ENCODE measurements at regions not wholly inside any gene's neighbourhood (a gene's known extent, or its start where the extent isn't known, plus 50 kb on each side); places are given as distances from the start of the nearest gene placed in this dataset.

- no peak overlapping the region for H3K4me3 ChIP-seq (replicated peaks in 1 of 3; ENCODE audit: insufficient read depth in 1 of 3, low read depth in 1 of 3, low read length in 3 of 3)
- CTCF ChIA-PET, result no interaction called here
- H4K20me1 ChIP-seq (replicated peaks; ENCODE audit: control insufficient read depth, extremely low read depth, insufficient read depth, low read length), result no peaks in the 10 kb centered on the region
- no peak overlapping the region for H3K9ac ChIP-seq (replicated peaks; ENCODE audit: extremely low read depth, insufficient read depth, low read length)
- H3K4me2 ChIP-seq (ENCODE audit: insufficient read depth, low read length), result no peak overlapping the region
- H3K79me2 ChIP-seq (ENCODE audit: control insufficient read depth, insufficient read depth, low read length), result no peaks in the 10 kb centered on the region
- peaks cover 0 to 2% of the 10 kb centered on the region in 2 experiments for H3K27me3 ChIP-seq (ENCODE audit: control insufficient read depth in 2 of 2, insufficient read depth in 2 of 2, low read length in 2 of 2)
- FAIRE-seq (no peak), DNase-seq (ENCODE audit: low read depth, low spot score) (no peak)
- no peak for TF ChIP-seq GATA2 (IDR thresholded peaks at IDR 0.05; ENCODE audit: insufficient read depth, insufficient read length, low read depth, low read length)
- no peak for TF ChIP-seq JUN (IDR thresholded peaks at IDR 0.05; ENCODE audit: borderline replicate concordance, insufficient read depth, insufficient read length, low read depth)
- TF ChIP-seq FOS (IDR thresholded peaks at IDR 0.05; ENCODE audit: borderline replicate concordance, insufficient read depth, low read length), result no peak
- no peaks in the 10 kb centered on the region for H3K9me3 ChIP-seq (replicated peaks; ENCODE audit: control insufficient read depth, insufficient read depth, low read length)
- H3K4me1 ChIP-seq (ENCODE audit: control insufficient read depth, extremely low read depth, insufficient read depth, low read length), result no peaks in the 10 kb centered on the region
- H3K27ac ChIP-seq (ENCODE audit: insufficient read depth, low read depth, low read length), result no peak overlapping the region
- no peaks in the 10 kb centered on the region for H3K36me3 ChIP-seq (ENCODE audit: control insufficient read depth in 2 of 2, extremely low read depth in 1 of 2, insufficient read depth in 2 of 2, low read length in 2 of 2)
- dilution Hi-C loops (cut with MboI; ENCODE audit: extremely low pct_ligation_motif_present, low sequenced_read_pairs), result no loop called here
- BruUV-seq (replicated peaks), result no TSS peak
- POLR2A ChIA-PET, result no interaction called here
- H3K9me1 ChIP-seq (replicated peaks; ENCODE audit: control insufficient read depth, extremely low read depth, insufficient read depth, low read length), result no peaks in the 10 kb centered on the region
- no peak overlapping the region for H2AFZ ChIP-seq (ENCODE audit: low read depth, low read length)
- intact Hi-C loops (cut with micrococcal nuclease), result no loop called here
Measured at GRCh38 chr2:198254536-198255090, 450.2 kb downstream of the PLCL1 start.

DNA sequence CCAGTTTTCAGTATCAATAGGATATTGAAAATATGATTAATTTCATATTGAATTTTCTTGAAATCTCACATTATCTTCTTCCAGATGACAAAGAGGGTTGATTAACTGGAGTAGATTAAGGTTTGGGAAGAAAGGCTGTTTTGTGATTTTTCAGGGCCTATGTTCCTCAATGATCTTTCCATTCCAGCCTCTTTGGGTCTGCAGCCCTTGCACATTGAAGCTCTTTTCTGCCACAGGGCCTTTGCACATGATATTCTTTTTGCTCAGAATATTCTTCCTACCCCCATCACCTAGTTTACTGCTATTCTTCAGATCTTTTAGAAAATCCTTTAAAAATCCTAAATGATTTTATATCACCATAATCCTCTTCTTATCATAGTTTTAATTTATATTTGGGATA lies 449.6 kb downstream of the PLCL1 start:
- Histone ChIP-seq H4K20me1 (replicated peaks; ENCODE audit: control insufficient read depth, extremely low read depth, insufficient read depth, low read length) (no peaks in the 10 kb centered on the region), H3K4me1 (ENCODE audit: control insufficient read depth, extremely low read depth, insufficient read depth, low read length) (no peaks in the 10 kb centered on the region), H3K4me2 (ENCODE audit: insufficient read depth, low read length) (no peak overlapping the region), H3K79me2 (ENCODE audit: control insufficient read depth, insufficient read depth, low read length) (no peaks in the 10 kb centered on the region), H3K9me3 (replicated peaks; ENCODE audit: control insufficient read depth, insufficient read depth, low read length) (no peaks in the 10 kb centered on the region), H3K27ac (ENCODE audit: insufficient read depth, low read depth, low read length) (no peak overlapping the region), H3K9me1 (replicated peaks; ENCODE audit: control insufficient read depth, extremely low read depth, insufficient read depth, low read length) (no peaks in the 10 kb centered on the region), H3K27me3 (ENCODE audit: control insufficient read depth in 2 of 2, insufficient read depth in 2 of 2, low read length in 2 of 2) (peaks cover 0 to 2% of the 10 kb centered on the region in 2 experiments), H3K9ac (replicated peaks; ENCODE audit: extremely low read depth, insufficient read depth, low read length) (no peak overlapping the region), H3K4me3 (replicated peaks in 1 of 3; ENCODE audit: insufficient read depth in 1 of 3, low read depth in 1 of 3, low read length in 3 of 3) (no peak overlapping the region), H2AFZ (ENCODE audit: low read depth, low read length) (no peak overlapping the region), H3K36me3 (ENCODE audit: control insufficient read depth in 2 of 2, extremely low read depth in 1 of 2, insufficient read depth in 2 of 2, low read length in 2 of 2) (no peaks in the 10 kb centered on the region)
- TF ChIP-seq MYC (IDR thresholded peaks at IDR 0.05; ENCODE audit: low read depth, low read length) (no peak), EZH2 (IDR thresholded peaks at IDR 0.05; ENCODE audit: borderline replicate concordance, low read depth, low read length, severe bottlenecking) (no peak), POLR2AphosphoS5 (IDR thresholded peaks at IDR 0.05; ENCODE audit: insufficient read depth, low read depth, low read length) (no peak), GATA2 (IDR thresholded peaks at IDR 0.05; ENCODE audit: insufficient read depth, insufficient read length, low read depth, low read length) (no peak), MAX (IDR thresholded peaks at IDR 0.05; ENCODE audit: insufficient read depth, insufficient read length) (no peak), FOS (IDR thresholded peaks at IDR 0.05; ENCODE audit: borderline replicate concordance, insufficient read depth, low read length) (no peak), JUN (IDR thresholded peaks at IDR 0.05; ENCODE audit: borderline replicate concordance, insufficient read depth, insufficient read length, low read depth) (no peak), POLR2A (IDR thresholded peaks at IDR 0.05; ENCODE audit: low read depth, low read length) (no peak)
- TF ChIP-seq, protein P1, sequence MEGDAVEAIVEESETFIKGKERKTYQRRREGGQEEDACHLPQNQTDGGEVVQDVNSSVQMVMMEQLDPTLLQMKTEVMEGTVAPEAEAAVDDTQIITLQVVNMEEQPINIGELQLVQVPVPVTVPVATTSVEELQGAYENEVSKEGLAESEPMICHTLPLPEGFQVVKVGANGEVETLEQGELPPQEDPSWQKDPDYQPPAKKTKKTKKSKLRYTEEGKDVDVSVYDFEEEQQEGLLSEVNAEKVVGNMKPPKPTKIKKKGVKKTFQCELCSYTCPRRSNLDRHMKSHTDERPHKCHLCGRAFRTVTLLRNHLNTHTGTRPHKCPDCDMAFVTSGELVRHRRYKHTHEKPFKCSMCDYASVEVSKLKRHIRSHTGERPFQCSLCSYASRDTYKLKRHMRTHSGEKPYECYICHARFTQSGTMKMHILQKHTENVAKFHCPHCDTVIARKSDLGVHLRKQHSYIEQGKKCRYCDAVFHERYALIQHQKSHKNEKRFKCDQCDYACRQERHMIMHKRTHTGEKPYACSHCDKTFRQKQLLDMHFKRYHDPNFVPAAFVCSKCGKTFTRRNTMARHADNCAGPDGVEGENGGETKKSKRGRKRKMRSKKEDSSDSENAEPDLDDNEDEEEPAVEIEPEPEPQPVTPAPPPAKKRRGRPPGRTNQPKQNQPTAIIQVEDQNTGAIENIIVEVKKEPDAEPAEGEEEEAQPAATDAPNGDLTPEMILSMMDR (IDR thresholded peaks at IDR 0.05; ENCODE audit: extremely low read depth in 1 of 2, insufficient read depth in 1 of 2, low read depth in 1 of 2, low read length in 2 of 2), result no peak
- CTCF ChIA-PET, result no interaction called here
- FAIRE-seq (no peak), DNase-seq (ENCODE audit: low read depth, low spot score) (no peak)
- no TSS peak for BruUV-seq (replicated peaks)
- POLR2A ChIA-PET, result no interaction called here
- dilution Hi-C loops (cut with MboI; ENCODE audit: extremely low pct_ligation_motif_present, low sequenced_read_pairs), result no loop called here
- intact Hi-C loops (cut with micrococcal nuclease), result no loop called here
